Brain microvascular endothelial cell (primary cell): ENCODE measurements at regions not wholly inside any gene's neighbourhood (a gene's known extent, or its start where the extent isn't known, plus 50 kb on each side); places are given as distances from the start of the nearest gene placed in this dataset.

ENCODE experiments used
- DNase-seq: peaks from one replicate; pipeline ENCODE4 v3.0.0-alpha.2; 2020
- H3K27ac ChIP-seq: fragments of 250-450 bp; sonication (Bioruptor Pico); 2 replicates; pipeline ENCODE4 v1.5.1; 2020; ENCODE audit warnings: mild to moderate bottlenecking, moderate library complexity
- H3K27me3 ChIP-seq: fragments of 250-450 bp; sonication (Bioruptor Pico); replicated peaks from 2 replicates; pipeline ENCODE4 v1.5.1; 2020; ENCODE audit warnings: mild to moderate bottlenecking
- H3K36me3 ChIP-seq: fragments of 250-450 bp; sonication (Bioruptor Pico); replicated peaks from 2 replicates; pipeline ENCODE4 v1.5.1; 2020; ENCODE audit warnings: mild to moderate bottlenecking
- H3K4me3 ChIP-seq: 2 replicates; pipeline ENCODE4 v1.5.1; 2011; ENCODE audit warnings: low read depth, mild to moderate bottlenecking, control low read depth, low read length, moderate library complexity
- CTCF ChIP-seq: IDR thresholded peaks from 2 replicates; pipeline ENCODE4 v1.5.1; 2011; ENCODE audit warnings: low read depth, mild to moderate bottlenecking, moderate library complexity, low read length, control low read depth, inconsistent platforms; ENCODE audit errors: missing control alignments
- in situ Hi-C: cut with HindIII; loops from 2 replicates; pipeline ENCODE4 v1.10.0; 2017; ENCODE audit warnings: low sequenced_read_pairs, low pct_ligation_motif_present

GRCh38 chr10:29041616-29042015, 247.3 kb upstream of the LYZL1 start:
- Histone ChIP-seq H3K27me3 (no peaks in the 10 kb centered on the region), H3K27ac (no peak overlapping the region), H3K36me3 (no peaks in the 10 kb centered on the region), H3K4me3 (no peak overlapping the region)
- DNase-seq: no peak
- no peak for TF ChIP-seq CTCF
- in situ Hi-C loops: no loop called here

GRCh38 chr10:29048506-29048905, 240.4 kb upstream of the LYZL1 start:
- in situ Hi-C loops: no loop called here
- Histone ChIP-seq H3K27ac (no peak overlapping the region), H3K36me3 (no peaks in the 10 kb centered on the region), H3K4me3 (no peak overlapping the region), H3K27me3 (no peaks in the 10 kb centered on the region)
- TF ChIP-seq CTCF: no peak
- DNase-seq: no peak

- in situ Hi-C loops: no loop called here
Observed at GRCh38 chr10:29050081-29050480, 238.8 kb upstream of the LYZL1 start.

GRCh38 chr10:29055101-29055500, 233.8 kb upstream of the LYZL1 start:
- in situ Hi-C loops: no loop called here
- Histone ChIP-seq H3K36me3 (no peaks in the 10 kb centered on the region), H3K4me3 (no peak overlapping the region), H3K27me3 (no peaks in the 10 kb centered on the region), H3K27ac (no peak overlapping the region)
- TF ChIP-seq CTCF: no peak
- DNase-seq: no peak

More at GRCh38 chr10:29050081-29050480, 238.8 kb upstream of the LYZL1 start:
- Histone ChIP-seq H3K36me3 (no peaks in the 10 kb centered on the region), H3K27me3 (no peaks in the 10 kb centered on the region), H3K4me3 (no peak overlapping the region), H3K27ac (no peak overlapping the region)
- no peak for TF ChIP-seq CTCF
- DNase-seq: no peak

GRCh38 chr10:29056729-29057128, 232.1 kb upstream of the LYZL1 start:
- no peaks in the 10 kb centered on the region for H3K27me3 ChIP-seq
- H3K4me3 ChIP-seq: no peak overlapping the region
- in situ Hi-C loops: no loop called here
- no peak for TF ChIP-seq CTCF
- no peak for DNase-seq
- H3K36me3 ChIP-seq: no peaks in the 10 kb centered on the region
- no peak overlapping the region for H3K27ac ChIP-seq

GRCh38 chr10:29057822-29058331, 231.0 kb upstream of the LYZL1 start:
- no peak overlapping the region for H3K4me3 ChIP-seq
- H3K36me3 ChIP-seq: no peaks in the 10 kb centered on the region
- in situ Hi-C loops: no loop called here
- H3K27me3 ChIP-seq: no peaks in the 10 kb centered on the region
- no peak overlapping the region for H3K27ac ChIP-seq
- no peak for TF ChIP-seq CTCF
- DNase-seq: no peak
